GM18502 (cell line): ENCODE measurements at regions not wholly inside any gene's neighbourhood (a gene's known extent, or its start where the extent isn't known, plus 50 kb on each side); places are given as distances from the start of the nearest gene placed in this dataset.
A peak's percentile ranks its signal among the peaks of the same experiment; 100 is the strongest.

ENCODE experiments used
- ATAC-seq: cut with Tn5 transposase; IDR thresholded peaks from one replicate; pipeline ENCODE4 v1.9.1; 2021; ENCODE audit warnings: mild to moderate bottlenecking; ENCODE audit not compliant: unreplicated experiment, poor library complexity

DNA sequence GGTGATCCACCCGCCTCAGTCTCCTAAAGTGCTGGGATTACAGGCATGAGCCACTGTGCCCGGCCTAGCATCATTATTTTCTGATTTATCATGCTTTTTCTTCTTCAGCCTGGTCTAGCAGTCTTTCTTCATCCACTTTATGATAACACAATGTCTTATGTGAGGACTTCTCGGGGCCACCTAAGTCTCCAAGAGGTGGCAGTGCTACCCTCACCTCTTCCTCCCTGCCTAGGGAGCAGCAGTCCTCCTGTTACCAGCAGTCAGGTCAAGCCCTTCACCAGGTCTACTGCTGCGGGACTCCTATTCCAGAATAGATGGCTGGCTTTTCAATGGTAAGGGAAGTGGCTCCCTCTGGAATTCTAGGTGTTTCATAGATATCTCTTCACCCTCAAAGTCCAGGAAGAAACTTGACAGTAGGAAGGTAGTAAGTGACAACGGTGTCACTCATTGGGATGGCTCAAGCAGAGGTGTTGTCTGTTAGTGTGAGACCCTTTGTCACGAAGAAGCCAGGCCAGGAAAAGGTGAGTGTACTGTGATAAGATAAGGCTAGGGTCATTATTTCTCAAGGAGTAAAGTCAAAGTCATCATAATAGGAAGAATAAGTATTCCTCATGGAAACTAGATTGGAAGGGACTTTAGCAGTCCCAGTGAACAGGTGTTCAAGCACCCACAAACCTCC, 164.0 kb downstream of the KLF5 start:
- peak; percentile 11 for ATAC-seq

DNA sequence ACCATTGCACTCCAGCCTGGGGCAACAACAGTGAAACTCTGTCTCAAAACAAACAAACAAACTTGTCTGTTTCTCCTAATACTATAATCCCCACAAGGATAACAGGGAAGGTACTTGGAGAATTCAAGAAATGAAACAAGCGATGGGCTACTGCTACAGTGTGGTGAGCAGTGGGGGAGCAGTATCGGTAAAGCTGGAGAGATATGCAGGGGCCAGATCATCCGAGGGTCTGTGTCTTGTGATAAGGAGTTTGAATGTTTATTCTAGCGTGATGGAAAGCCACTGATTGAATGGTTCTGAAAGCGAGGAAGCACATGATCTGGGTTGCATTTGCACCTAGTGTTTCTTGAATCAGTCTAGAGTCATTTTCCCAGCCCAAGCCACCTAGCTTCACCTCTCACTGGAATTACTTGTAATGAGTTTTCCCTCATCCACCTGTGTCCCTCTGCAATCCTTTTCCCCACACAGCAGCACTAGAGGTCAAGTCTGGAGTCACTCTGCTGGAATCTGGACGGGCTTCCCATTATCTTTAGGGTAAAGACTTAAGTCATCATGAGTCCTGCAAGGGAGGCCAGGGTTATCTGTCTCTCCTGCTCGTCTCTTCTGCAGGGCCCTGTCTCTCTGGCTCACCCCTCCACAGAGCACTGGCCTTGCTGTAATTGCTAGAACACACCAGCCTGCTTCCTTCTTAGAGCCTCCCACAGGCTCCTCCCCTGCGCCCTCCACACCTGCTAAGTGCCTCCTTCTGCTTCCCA, 162.3 kb downstream of the KLF5 start:
- ATAC-seq, result no peak

DNA sequence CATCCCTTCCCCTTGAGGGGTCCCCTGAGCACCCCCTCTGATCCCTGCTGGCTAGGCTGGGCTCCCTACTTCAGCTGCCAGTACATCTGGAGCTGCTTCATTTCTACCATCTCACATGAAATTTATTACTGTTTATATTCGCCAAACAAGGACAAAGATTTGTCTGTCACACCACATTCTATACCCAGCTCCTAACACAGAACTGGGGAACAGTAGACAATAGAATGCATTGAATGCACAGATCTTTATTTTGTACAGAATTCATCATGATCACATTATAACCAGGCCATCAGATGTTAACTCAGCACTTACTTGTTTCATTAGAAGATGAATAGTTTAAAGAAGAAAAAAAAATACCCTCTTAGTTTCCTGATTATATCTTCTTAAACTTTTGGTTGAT, 159.4 kb downstream of the KLF5 start:
- ATAC-seq, result no peak

DNA sequence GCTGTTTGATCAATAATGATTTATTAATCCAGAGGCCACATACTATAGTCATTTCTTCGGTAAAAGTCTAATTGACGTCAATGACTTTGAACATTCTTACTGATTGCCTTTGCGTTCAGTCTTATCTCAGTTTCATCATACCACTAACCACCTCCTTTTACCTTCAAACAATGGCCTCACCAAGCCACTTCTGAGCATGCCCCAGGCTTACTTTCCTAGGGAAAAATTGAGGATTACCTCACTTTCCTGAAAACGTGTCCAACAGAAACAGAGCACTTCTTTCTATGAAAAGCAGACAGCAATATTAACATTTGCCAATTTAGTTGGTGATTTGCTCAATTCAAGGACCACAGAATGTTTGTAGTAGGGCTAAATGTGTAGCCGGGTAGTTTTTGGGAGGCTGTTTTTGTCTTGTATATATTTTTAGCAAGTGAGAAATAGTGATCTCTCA, 157.6 kb downstream of the KLF5 start:
- no peak for ATAC-seq

DNA sequence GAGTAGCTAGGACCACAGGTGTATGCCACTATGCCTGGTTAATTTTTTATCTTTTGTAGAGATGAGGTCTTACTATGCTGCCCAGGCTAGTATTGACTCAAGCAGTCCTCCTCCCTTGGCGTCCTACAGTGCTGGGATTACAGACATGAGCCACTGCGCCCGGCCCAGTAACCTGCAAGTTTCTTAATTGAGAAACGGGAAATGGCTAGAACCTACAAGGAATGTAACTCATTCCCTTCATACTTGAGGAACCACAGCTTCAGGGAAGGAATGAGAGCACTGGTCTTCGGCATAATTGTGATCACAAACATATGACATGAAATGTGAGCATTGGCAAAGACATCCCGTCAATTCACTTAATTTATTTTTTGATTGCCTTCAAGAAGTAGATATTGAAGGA, 157.0 kb downstream of the KLF5 start:
- no peak for ATAC-seq

DNA sequence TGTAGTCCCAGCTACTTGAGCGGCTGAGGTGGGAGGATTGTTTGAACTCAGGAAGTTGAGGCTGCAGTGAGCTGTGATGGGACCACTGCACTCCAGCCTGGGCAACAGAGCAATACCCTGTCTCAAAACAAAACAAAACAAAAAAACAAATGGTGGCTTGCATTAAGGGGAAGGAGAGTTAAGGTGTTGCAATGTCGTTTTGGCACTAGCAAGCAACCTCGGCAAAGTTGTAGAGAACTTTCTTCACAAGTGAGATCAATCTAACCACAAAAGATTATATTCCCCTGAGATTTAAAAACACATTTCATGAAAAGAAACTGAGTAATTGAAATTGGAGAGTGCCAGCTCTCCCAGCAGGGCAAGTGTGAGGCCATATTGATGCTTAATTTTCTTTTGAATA, 153.7 kb downstream of the KLF5 start:
- no peak for ATAC-seq

DNA sequence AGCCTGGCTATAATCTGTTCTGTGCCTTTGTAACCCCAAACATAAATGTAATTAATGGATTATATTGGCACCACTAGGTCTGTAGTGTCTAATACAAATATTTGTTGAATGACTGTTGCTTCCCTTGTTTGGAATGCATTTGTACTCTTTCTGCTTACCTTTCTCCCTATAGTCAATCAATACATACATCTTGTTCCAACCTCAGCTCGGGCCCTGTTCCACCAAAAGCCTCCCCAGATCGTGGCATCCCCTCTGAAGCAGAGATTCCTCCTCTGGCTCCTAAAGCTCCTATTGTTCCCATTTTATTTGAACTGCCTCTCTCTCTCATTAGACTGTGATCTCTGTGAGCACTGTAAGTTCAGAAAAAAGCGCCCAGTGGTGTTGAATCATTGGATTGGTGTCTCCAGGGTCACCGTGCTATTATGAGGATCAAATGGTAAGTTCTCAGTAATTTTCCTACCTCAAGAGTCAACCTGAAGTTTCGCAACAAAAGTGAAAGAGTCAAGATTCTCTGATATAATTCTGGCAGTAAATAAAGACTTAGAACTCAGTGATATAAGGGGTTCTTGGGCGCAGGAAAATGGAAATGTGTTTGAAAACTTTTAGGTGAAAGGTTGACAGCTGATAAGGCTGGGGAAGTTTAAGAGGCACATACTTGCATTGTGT, 151.5 kb downstream of the KLF5 start:
- no peak for ATAC-seq

DNA sequence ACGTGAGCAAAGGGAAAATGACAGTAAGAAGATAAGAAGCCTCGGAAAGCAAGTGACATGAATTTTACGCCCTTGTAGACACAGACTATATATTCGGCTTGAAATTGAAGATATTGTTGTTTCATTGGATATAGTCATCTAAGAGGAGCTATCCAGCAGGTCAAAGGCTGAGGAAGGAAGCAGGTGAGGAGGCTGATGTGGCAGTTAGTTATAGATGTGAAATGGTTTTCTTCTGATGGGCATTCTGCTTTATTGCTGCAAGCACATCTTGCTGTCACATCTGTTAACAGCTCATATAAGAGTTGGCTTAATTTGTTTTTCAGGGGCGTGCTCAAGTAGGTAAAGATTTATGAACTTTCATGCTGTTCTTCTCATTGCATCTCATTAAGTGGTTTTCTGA, 146.1 kb downstream of the KLF5 start:
- no peak for ATAC-seq

DNA sequence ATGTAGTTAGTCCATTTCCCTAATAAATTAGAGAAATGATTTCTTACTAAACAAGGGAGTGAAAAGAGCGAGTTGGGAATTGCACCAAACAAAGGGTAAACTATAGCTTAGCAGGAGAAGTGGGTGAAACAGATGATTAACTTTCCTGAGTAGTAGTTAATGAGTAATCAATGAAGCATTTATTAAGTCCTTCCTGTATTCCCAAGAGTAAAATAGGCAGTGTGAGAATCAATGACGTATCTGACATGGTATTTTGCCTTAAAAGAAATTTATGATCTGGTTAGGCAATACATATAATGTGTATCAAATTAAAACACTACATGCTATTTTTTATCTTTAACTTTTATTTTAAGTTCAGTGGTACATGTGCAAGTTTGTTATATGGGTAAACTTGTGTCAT, 142.8 kb downstream of the KLF5 start:
- ATAC-seq, result no peak

DNA sequence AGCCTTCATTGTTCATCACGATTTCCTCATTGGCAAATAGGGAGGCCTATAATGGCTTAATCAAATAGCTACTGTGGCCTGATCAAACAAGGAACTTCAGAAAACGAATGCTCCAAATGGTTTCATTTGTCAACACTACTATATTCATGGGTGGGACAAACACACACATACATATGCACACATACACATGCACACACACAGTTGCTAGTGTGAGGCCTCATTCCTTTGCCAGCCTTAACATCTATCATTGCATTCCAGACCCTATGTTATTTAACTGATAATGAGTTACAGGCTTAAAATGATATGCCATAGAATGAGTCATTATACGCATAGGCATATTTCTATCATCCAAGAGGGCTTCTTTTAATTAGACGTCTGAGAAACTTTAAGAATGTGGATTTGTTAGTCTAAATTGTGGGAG, 140.2 kb downstream of the KLF5 start:
- ATAC-seq, result no peak

DNA sequence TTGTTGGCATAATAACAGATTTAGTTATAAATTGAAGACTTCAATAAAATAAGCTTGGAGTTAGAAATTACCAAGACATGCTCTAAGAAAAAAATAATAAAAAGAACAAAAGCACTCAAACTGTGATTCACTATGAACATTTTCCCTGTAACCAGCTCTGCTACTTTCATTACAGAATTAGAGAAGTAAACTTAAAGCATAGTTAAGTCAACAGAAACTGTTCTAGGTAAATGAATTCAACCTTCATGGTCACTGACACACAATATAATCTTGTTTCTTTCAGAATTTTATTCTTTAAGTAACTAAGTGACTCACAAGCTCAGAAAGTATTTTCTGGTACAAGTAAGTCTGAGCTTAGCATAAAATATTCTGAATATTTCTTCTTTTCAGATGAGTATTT, 136.3 kb downstream of the KLF5 start:
- ATAC-seq, result no peak

DNA sequence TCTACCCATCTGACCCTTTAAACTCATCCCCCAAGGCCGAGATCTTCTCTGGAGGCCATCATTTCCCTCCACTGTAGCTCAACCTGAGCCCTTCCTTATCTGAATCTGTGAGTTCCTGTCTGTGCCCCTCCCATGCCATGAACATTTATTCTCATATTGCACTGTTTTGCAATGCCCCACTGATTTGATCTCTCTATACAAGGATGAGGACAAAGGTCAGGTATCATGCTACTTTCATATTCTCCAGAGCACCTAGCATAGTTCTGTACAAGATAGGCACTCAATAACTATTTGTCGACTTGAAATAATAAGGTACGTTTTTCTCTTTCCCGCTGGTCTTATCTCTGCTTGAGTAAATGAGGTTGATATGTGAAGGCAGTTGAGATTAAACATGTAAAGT, 135.5 kb downstream of the KLF5 start:
- ATAC-seq, result no peak

DNA sequence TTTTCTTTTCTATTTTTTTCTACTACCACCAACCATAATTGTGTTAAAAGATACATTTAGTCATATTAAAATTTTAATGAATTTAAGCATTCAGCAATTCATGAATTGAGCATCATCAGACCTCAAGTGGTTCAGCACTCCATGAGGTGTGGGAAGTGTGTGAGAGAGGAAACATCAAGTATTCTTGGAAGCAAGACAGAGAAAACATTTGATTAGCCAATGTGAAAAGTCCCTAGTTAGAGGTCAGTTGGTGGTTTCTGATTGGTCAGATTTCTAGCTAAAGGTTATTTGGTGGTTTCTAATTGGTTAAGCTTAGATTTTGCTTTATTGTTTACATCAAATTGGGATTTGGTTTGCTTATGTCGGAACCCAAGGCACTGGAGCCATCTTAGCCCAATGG, 134.7 kb downstream of the KLF5 start:
- ATAC-seq, result no peak

DNA sequence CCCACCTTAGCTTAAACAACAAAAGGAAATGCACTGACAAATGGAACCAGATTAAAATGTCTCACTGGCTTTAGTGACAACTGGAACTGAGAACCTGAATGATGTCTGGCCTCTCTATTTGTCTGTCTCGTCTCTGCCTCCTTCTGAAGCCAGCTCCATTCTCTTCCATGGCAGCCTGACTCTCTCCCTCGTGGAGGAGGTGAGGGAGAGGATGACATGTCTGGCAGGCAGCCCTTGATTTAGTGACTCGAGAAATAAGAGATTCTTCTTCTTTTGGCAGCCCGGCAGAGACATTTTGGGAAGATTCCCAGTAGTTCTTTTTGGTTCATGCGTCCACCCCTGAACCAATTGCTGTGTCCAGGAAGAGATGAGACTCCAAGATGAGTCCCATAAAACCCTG, 131.7 kb downstream of the KLF5 start:
- no peak for ATAC-seq

DNA sequence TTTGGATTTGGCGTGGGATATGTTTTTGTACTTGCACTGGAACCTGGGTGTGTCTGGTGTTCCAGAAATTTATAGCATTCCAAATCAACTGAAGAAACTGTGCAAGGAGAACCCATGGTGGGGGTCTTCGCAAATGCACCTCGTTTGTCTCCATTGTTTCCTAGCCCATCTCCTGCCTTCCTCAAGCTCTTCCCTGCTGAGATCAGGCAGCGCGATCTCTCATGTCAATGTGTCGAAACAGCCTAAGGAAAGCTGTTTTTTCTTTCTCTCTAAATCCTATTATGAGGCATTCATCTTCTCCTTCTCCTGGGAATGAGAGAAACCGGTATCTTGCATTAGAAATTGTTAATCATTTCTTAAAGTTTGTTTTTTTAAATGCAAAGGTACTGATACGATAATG, 131.0 kb downstream of the KLF5 start:
- no peak for ATAC-seq

DNA sequence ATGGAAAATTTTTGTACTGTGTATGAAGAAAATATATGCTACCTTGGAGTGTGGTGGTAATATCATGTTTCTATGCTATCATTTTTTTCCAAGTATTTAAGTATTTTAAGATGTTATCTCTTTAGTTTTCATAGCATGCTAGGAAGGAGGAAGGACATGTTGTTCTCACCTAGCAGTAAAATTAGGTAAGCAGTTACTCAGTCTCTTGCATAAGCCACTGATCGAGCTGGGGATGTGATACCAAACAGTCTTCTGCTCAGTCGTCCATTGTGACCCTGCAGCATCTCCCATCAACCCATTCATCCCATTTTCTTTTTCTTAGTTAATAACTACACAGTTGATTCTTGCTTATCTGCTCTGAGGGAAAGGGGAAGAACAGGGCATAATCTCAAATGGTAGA, 130.6 kb downstream of the KLF5 start:
- no peak for ATAC-seq

DNA sequence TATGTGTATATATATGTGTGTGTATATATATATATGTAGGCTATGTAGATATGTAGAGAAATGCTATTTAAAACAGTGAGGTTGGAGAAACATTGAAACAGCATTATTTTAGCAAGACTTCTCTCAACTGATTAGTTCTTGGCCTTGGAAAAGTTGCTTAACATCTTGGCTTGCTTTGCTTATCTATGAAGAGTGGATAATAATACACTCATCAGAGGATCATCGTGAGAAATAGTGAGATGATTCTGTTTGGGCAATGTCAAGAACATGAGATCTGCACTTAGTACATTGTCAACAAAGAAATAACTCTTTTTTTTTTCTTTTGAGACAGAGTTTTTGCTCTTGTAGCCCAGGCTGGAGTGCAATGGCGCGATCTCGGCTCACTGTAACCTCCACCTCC, 128.3 kb downstream of the KLF5 start:
- ATAC-seq, result no peak

DNA sequence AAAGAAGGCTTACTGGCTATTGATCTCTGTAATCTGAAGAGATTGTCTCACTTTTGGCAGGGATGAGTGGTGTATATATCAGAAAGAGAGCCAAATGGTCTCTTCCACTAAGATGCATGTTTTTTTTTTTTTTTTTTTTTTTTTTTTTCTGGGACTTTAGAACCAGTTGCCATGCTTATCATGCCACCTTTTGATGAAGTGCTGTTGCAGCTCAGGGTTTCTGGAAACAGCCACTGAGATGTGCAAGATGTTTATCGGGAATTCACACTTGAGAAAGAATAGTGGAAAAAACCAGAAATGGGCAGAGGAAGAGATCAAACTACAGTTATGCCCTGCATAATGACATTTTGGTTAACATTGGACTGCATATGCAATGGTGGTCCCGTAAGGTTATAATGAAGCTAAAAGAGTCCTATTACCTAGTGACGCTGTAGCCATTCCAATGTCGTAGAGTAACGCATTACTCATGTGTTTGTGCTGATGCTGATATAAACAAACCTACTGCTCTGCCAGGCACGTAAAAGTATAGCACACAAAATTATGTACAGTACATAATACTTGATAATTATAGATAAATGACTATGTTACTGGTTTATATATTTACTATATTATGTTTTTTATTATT, 121.0 kb downstream of the KLF5 start:
- ATAC-seq, result no peak

DNA sequence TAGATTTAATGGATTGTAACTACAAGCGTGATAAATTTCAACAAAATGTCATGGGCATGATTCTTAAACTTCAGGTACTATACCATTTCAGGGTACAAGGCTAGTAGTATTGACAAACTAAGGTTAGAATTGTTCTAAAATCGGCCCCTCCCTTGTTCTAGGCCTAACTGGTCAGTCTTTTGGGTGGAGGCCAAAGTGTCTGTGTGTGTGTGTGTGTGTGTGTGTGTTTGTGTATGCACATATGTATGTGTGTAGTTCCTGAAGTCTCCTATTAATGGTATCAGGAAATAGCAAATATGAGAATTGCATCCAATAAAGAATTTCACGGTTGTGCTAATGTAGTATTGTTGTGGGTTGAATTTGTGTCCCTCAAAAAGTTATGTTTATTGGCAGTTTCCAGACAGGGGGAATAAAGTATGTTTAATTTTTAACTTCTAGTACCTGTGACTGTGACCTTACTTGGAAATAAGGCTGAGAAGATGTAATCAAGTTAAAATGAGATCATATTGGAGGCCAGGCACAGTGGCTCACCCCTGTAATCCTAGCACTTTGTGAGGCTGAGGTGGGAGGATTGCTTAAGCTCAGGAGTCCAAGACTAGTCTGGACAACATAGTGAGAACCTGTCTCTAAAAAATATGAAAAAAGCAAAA, 119.2 kb downstream of the KLF5 start:
- ATAC-seq, result no peak

DNA sequence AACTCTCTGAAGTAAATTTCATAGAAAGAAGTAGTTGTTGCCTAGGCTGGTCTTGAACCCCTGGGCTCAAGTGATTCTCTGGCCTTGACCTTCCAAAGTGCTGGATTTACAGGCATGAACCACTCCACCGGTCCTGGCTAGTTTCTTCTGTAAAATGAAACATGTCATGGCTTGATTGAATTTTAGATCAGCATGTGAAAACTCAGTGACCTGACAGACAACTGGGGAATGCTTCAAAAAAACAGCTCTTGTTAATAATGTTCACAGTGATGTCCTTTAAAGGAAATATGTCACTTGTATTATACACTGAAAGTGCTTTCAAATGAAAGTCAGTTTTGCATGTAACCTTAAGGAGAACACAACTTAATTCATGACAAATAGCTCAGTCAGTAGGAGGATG, 118.2 kb downstream of the KLF5 start:
- no peak for ATAC-seq
